Hematopoietic multipotent progenitor cell treated with erythropoietin and hydrocortisone succinate and interleukin-3 and kit ligand, for 4 days (in vitro differentiated cells): ENCODE measurements at regions not wholly inside any gene's neighbourhood (a gene's known extent, or its start where the extent isn't known, plus 50 kb on each side); places are given as distances from the start of the nearest gene placed in this dataset.

Experiments used
- DNase-seq: peaks from one replicate; pipeline ENCODE4 v3.0.0-alpha.2; 2015

DNA sequence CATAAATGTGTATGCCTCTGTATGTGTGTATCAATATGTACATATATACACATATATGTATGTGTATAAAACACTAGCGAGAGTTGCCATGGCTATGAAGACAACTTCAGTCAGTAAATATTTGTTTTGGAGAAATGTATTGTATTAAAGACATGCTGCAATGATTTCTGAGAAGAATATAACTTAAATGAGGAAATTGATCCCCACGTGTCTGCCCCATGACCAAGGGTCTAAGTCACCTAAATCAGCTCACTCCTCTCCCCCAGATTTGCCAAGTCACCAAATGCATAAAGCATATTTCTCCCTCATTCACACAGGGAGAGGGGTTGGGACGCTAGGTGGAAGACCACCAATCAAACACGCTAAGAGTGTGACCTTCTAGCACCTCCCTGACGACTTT, 58.3 kb upstream of the LYST start:
- no peak for DNase-seq

DNA sequence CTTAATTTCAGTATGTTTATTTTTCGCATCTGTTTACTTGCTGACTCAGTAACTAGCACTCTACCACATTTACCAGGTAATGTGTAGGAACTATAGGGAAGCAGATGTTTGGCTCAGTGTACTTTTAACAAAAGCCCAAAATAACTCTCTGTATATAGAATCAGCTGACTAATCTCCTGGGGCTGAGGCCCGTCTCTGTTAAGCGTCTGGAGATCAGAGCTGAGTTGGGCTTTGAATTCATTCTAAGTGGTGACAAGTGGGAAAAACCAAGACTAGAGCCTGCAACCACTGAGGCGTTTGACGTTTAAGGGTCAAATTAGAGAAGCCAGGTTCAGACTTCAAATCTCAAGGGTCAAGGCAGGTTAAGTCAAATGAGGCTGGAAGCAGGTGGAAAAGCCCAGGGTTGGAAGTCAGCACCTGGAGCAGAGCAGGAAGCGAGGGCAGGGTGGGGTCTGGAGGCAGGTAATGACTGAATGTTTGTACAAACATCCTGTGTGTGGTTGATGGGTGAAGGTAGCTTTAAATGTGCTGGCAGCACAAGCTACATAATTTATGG, 56.8 kb upstream of the LYST start:
- DNase-seq, result no peak

DNA sequence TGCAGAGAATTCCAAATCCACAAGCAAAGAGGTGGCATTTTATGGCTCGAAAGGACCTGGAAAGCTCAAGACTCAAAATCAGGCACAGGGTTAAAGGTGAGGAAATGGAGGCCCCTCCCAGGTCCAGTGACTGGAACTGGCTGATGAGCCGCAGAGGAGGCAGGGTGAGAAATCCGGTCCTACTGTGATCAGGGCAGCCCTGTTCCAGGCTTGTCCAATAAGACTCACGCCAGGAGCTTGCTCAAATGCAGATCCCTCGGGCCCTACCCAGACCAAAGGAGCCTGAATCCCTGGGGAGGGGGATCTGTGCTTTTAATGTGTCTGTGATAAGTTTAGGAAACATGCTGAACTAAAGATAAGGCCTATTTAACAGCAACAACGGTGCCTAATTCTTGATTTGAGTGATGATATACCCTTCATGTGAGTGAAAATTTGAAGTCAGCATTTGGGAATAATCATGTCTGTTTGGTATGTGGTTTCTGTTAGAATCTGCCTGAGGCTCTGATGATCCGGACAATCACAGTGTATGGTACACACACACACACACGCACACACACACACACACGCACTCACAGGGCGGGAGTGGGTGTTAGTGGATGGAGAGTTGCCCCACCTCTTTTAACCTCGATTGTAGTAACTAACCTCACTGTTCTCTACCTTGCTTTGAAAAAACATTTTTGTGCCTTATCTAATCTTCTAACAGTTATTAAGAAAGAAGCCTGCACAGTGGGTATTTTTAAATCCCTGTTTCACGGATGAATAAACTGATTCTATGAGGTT, 54.1 kb upstream of the LYST start:
- peak; percentile 41 for DNase-seq

DNA sequence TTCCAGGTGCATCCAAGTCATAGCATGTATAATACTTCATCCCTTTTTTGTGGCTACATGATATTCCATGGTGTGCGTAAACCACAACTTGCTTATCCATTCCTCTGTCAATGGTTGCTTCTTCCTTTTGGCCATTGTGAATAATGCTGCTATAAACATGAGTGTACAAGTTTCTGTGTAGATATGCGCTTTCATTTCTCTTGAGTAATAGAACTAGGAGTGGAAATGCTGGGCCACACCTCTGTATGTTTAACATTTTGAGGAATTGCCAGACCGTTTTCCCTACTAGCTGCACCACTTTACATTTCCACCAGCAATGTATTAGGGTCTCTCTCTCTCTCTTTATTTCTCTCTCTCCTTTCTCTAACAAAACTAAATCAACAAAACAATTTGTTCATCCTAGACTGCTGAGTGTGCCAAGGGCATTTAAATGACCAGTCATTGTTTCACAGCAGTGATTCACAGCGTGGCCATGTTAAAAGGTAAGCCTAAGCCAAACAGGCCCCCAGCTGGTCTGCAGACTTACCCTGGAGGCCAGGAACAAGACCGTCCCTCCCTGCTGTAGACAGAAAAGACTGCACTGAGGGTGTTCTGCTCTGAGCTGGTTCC, 53.2 kb upstream of the LYST start:
- DNase-seq, result no peak

DNA sequence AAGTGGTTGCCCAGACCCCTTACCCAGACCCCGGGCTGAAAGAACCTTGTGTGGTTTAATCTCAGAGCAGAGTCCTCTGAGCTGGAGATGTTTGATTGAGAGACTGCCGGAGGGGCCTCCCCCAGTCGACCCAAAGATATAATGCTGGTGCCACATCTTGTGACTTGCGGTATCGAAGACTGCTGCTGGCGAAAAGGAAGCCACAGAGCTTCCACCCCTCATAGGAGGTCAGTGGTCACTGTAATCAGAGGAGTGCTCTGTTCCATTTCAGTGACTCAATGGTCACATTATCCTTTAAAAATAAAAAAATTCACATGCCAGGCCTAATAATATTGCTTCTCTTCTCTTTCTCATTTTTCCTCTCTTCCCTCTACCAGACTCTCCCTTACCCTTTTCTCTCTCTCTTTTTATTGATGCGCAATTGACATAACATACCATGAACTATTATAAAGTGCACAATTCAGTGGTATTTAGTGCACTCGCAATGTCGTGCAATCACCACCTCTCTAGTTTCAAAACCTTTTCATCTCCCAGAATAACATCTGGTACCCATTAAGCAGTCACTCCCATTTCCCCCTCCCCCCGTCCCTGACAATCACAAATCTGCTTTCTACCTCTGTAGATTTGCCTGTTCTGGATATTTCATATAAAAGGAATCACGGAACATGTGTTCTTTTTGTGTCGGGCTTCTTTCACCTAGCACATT, 52.6 kb upstream of the LYST start:
- DNase-seq, result peak; percentile 54

DNA sequence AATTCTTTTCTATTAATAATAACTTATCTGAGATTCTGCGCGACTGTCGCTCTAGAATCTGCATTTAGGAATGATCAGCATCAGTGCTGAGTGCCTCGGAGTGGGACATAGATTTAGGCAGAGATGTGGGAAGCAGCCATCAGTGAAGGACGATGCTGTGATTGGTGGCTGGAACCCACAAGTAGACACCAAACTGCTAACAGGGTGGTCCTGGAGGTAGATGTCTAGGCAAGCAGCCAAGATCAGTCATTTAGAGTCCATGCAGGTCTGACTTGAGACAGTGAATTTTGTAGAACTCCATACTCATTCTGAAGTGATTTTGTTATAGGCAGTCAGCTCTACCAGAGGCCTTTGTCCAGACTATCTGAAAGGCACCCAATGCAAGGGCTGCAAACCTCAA, 51.8 kb upstream of the LYST start:
- no peak for DNase-seq

DNA sequence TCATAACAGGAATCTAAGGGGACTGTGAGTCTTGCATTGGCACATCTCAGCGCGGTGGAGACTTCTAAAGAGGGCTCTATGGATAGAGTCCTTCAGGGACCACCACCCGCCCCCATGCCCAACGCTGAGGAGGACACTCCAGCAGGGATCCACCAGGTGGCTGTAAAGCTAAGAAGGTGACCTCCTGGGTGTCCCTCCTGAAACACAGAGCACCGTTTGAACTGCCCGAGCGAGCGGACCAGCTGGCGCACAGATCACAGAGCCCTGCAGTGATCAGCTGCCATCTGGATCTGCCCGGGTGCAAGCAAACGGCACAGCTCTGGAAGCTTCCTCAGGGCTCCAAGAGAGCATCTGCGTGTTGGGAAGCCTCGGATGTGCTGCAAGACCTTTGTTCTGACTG, 51.3 kb upstream of the LYST start:
- no peak for DNase-seq

DNA sequence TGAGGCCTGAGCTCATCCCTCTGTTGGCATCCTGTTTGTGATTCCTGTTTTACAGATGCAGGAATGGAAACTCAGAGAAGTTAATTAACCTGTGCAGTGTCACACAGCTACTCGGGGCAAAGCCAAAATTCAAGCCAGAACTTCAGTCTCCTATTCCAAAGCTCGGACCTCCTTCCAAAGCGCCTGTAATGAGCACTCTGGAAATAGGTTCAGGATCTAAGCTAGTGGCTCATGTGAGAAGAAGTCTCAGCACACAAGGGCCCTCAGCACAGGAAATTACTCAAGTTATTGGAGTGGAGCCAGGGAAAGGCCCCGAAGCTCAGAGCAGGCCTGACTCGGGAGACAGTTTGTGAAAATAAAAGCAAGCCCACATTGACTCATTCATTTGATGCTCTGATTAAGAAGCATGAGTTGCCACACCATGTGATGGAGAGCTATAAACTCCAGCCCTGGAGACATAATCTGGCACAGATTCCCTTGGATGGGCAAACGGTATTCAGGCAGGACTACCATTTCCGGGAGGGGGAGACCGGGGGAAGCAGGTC, 50.6 kb upstream of the LYST start:
- peak; percentile 93 for DNase-seq
